GM12872 (cell line): ENCODE measurements at regions not wholly inside any gene's neighbourhood (a gene's known extent, or its start where the extent isn't known, plus 50 kb on each side); places are given as distances from the start of the nearest gene placed in this dataset.

Source experiments
- CTCF ChIP-seq: IDR thresholded peaks from 3 replicates; pipeline ENCODE4 v1.5.1; 2011; ENCODE audit warnings: low read depth, mild to moderate bottlenecking, low read length, moderate library complexity; ENCODE audit not compliant: insufficient read depth

DNA sequence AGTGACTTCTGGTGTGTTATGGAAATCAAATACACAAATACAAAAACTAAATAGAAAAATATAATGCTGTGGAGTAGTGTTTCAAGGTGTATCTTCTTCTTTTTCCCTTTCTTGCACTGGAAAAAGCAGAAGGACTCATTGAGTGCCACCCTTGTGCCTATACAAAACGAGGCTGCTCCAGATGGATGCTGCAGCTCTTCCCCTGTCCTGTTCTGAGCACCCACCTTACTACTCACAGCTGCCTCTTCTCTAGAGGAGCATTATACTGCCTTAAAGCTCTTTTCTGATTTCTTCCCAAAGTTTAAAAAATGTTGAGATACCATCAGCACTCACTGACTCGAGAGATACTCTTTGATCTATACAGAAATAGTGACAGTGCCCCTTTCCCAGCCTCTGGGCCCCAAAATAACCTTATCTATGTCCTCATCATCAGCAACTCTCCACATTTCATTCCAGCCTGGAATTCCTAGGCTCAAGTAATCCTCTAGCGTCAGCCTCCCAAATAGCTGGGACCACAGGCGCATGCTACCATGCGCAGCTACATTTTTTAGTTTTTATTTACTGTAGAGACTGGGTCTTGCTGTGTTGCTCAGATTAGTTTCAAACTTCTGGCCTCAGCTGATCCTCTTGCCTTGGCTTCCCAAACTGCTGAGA, 1356.1 kb upstream of the NRXN1 start:
- TF ChIP-seq CTCF, result no peak

- no peak for TF ChIP-seq CTCF
Measured at GRCh38 chr2:52386433-52387030, 1354.6 kb upstream of the NRXN1 start.

DNA sequence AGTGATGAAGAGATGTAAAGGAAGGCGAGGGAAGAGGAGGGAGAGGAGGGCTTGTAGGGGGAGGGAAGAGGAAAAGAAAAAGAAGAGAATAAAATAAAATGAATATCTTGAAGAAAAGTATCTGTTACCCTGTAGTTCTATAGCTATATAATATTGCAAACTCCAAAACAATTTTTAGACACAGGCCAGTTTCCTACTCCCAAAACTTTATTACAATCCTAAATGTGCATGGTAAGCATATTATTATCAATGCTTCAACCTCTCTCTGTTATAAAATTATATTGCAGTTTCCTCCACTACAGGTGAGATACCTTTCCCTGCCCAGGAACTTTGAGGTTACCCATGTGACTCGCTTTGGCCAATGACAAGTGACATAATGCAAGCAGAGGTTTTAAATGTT, 1351.6 kb upstream of the NRXN1 start:
- no peak for TF ChIP-seq CTCF

GRCh38 chr2:52369178-52369577, 1337.2 kb upstream of the NRXN1 start:
- no peak for TF ChIP-seq CTCF

- TF ChIP-seq CTCF, result no peak
Measured at GRCh38 chr2:52368141-52368540, 1336.2 kb upstream of the NRXN1 start.

DNA sequence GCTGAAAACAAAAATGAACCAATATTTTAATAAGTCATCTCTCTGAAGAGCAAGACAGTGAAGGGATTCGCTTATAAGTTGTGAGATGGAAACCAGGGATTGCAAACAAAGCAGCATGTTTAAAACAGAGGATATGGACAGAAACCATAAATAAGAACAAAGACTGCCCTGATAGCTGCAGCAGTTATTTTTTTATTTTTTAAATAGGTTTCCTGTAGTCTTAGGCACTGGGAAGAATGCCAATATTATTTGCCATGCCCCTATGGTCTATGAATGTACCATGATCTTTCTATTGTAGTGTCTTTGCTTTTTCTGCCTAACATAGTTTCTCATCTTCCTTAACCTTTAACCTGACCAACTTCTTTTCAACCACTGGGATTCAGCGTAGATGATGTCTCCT, 1334.0 kb upstream of the NRXN1 start:
- no peak for TF ChIP-seq CTCF

- no peak for TF ChIP-seq CTCF
Measured at GRCh38 chr2:52356556-52356955, 1324.6 kb upstream of the NRXN1 start.
